MG63 (cell line): ENCODE measurements at regions not wholly inside any gene's neighbourhood (a gene's known extent, or its start where the extent isn't known, plus 50 kb on each side); places are given as distances from the start of the nearest gene placed in this dataset.

Experiments
- DNase-seq: peaks from one replicate; pipeline ENCODE4 v3.0.0-alpha.2; 2020
- H3K27me3 ChIP-seq: fragments of 250-450 bp; sonication (Bioruptor Pico); 2 replicates; pipeline ENCODE4 v1.5.1; 2020; ENCODE audit warnings: mild to moderate bottlenecking, moderate library complexity
- H3K36me3 ChIP-seq: fragments of 250-450 bp; sonication (Bioruptor Pico); 2 replicates; pipeline ENCODE4 v1.5.1; 2020; ENCODE audit warnings: mild to moderate bottlenecking, moderate library complexity
- H3K4me3 ChIP-seq: fragments of 250-450 bp; sonication (Bioruptor Pico); 2 replicates; pipeline ENCODE4 v1.5.1; 2020; ENCODE audit warnings: mild to moderate bottlenecking, moderate library complexity
- H3K9me3 ChIP-seq: fragments of 250-450 bp; sonication (Bioruptor Pico); 2 replicates; pipeline ENCODE4 v1.5.1; 2020; ENCODE audit warnings: mild to moderate bottlenecking, moderate library complexity

DNA sequence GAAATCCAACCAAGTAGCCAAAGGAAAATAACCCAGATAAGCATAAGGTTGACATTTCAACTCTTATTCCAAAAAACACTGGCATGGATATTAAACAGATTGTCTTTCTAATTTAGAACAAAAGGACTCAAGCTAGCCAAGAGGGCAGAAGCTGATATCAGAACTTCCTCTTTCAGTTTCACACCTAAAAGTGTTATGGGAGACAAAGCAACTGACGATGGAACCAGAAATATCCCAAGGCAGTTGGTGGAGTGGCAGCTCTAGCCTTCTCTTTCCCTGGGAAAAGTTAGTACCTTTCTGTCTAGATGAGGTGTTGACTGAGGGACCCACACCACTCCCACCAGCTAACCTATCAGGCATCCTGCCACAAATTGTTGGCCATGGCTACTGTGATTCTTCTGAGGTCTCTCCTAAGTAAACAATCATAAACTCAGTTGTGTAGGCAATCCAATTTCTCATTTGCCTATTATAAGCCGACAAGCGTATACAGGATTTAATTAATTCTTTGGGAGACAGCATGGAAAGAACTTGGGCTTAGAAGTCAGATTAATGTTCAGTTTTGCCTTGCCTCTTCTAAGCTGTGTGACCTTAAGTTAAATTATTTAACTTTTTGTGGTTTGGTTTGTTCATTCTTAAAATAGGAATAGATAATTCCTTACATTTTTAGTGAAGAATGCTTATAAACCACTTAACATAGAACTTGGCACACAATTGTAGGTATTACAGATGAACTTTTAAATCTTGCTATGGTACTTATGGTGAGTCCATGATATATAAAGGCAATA is 110.9 kb upstream of the ADAMTSL1 start:
- Histone ChIP-seq H3K27me3 (no peaks in the 10 kb centered on the region), H3K4me3 (no peak overlapping the region), H3K36me3 (no peaks in the 10 kb centered on the region), H3K9me3 (no peaks in the 10 kb centered on the region)
- DNase-seq, result no peak

- no peaks in the 10 kb centered on the region for H3K36me3 ChIP-seq
- no peak for DNase-seq
- no peaks in the 10 kb centered on the region for H3K9me3 ChIP-seq
- no peak overlapping the region for H3K4me3 ChIP-seq
- no peaks in the 10 kb centered on the region for H3K27me3 ChIP-seq
Observed at GRCh38 chr9:18365651-18366050, 108.3 kb upstream of the ADAMTSL1 start.

DNA sequence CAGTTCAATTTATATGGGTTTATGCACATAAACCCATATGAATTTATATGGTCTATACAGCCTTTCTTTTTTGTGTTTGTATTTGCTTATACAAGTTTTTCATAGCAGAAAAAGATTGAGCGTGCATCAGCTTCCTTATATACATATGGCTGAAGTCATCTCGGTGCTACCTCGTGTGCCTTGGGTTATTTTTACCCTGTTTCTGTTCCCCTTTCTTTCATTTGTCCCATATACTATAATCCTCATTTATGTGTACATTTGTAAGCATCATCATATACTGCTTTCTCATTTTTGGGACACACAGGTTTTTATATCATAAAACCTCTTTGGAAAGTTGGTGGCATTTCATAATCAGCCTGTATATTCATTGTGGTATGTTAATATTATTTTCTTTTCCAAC is 107.8 kb upstream of the ADAMTSL1 start:
- Histone ChIP-seq H3K27me3 (no peaks in the 10 kb centered on the region), H3K4me3 (no peak overlapping the region), H3K9me3 (no peaks in the 10 kb centered on the region), H3K36me3 (no peaks in the 10 kb centered on the region)
- DNase-seq, result no peak

DNA sequence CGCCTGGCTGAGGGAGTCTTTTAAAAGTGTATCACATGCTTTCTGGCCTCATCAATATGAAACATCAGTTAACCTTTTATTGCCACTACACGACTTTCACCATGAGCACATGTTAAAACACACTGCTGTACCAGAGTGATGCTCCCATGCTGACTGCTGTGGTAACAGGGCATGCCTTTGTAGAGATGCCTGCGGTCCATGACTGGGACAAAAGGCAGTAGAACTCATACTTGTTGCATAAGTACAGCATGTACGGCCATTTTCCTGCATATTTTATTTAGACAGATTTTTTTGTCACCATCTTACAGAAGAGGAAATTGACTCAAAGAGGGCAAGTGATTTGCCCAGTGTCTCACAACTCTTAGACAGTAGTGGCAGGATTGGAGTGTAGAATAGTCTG is 105.7 kb upstream of the ADAMTSL1 start:
- H3K36me3 ChIP-seq, result no peaks in the 10 kb centered on the region
- no peak for DNase-seq
- H3K4me3 ChIP-seq, result no peak overlapping the region
- no peaks in the 10 kb centered on the region for H3K9me3 ChIP-seq
- H3K27me3 ChIP-seq, result no peaks in the 10 kb centered on the region

GRCh38 chr9:18371141-18371540 is 102.8 kb upstream of the ADAMTSL1 start:
- H3K36me3 ChIP-seq, result no peaks in the 10 kb centered on the region
- H3K4me3 ChIP-seq, result no peak overlapping the region
- H3K27me3 ChIP-seq, result no peaks in the 10 kb centered on the region
- H3K9me3 ChIP-seq, result 0 out of 2 replicates have a peak, but pooled peaks cover 4% of the 10 kb centered on the region
- DNase-seq, result no peak

GRCh38 chr9:18371621-18372020 is 102.3 kb upstream of the ADAMTSL1 start:
- no peak for DNase-seq
- no peaks in the 10 kb centered on the region for H3K27me3 ChIP-seq

DNA sequence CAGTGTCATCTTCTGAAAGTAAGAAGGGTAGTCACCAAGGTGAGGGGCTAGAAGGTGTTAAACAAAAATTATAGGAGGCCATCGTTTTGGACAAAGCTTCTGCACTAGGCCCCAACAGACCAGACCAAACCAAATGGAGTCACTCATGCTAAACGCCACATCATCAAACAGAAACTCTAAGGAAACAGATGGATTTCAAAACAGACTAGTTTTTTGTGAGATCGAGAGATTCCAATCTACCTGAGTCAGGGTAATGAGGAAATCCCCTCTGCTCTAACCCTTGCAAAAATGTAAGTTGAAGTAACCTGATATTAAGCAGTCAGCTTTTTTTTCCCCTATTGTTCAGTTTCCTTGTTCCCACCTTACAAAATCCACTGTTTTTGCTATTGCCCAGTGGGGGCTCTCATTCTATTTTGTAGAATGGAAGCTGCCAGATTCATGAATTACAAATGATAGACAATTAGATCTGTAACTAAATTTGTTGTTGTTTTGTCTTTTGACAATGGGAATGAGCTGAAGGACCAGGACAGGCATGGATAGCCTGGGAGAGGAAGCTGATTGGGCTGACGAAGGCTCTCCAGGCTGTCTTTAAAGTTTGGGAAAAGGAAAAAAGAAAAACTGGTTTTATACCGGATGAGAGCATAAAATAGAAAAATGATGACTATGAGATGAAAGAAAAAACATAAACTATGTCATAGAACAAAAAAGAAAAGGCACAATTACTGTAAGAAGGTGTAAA is 94.7 kb upstream of the ADAMTSL1 start:
- no peak for DNase-seq
- Histone ChIP-seq H3K36me3 (no peaks in the 10 kb centered on the region), H3K27me3 (no peaks in the 10 kb centered on the region), H3K9me3 (0 out of 2 replicates have a peak, but pooled peaks cover 4% of the 10 kb centered on the region), H3K4me3 (no peak overlapping the region)

More at GRCh38 chr9:18371621-18372020, 102.3 kb upstream of the ADAMTSL1 start:
- Histone ChIP-seq H3K4me3 (no peak overlapping the region), H3K36me3 (no peaks in the 10 kb centered on the region), H3K9me3 (0 out of 2 replicates have a peak, but pooled peaks cover 4% of the 10 kb centered on the region)

DNA sequence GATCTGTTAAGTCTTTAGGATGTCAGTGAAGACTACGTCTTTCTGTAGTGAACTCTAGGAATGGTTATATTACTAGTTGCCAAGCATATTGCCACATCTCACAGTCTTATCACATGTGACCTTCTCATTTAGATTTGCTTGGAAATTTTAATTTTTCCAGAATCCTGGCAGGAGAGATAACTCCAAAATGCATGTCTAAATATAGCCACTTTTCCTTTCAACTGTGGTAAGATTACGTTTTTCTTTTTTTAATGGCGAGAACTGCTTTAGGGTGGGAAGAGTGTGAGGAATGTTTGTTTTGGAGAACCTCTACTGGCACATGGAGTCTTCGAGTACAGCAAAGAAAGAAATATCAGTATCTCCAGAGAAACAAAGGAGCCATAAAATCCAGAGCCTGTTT is 91.7 kb upstream of the ADAMTSL1 start:
- no peak for DNase-seq
- H3K36me3 ChIP-seq, result no peaks in the 10 kb centered on the region
- no peaks in the 10 kb centered on the region for H3K27me3 ChIP-seq
- no peak overlapping the region for H3K4me3 ChIP-seq
- H3K9me3 ChIP-seq, result no peaks in the 10 kb centered on the region

GRCh38 chr9:18384066-18384465 is 89.9 kb upstream of the ADAMTSL1 start:
- no peak for DNase-seq
- no peaks in the 10 kb centered on the region for H3K27me3 ChIP-seq

DNA sequence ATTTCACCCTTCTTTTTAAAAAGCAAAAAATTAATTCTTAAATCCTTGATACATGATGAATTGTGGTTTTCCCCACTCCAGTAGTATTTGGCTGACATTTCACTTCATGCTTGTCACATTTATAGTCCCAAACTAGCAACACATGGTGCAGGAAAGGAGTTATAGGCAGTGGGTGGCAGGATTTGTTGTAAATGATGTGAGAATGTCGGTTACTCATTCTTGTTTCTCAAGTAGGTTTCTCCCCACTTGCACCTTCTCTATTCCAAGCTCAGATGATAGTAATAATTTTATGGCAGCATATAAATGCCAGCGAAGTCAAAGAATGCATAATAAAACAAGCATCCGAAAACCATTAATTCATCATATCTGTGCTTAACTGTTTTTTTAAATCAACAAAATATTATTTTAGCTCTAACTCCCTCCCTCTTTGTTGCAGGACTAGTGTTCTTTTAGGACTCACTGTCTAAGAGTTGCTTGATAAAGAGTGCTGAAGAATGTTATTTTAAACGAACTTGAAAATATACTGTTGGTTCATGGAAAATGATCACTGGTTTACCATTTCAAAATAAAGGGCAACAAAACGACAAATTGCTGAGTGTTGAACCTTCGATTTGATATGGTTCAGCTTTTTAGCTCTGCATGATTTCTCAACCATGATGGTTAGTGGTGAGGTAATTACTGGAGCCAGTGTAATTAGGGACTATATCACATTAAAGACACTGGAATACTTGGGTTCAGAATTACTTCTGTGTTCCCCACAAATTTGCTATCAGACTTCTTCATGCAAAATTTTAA is 88.1 kb upstream of the ADAMTSL1 start:
- no peak overlapping the region for H3K4me3 ChIP-seq
- H3K36me3 ChIP-seq, result no peaks in the 10 kb centered on the region
- H3K27me3 ChIP-seq, result no peaks in the 10 kb centered on the region
- no peaks in the 10 kb centered on the region for H3K9me3 ChIP-seq
- DNase-seq, result no peak

More at GRCh38 chr9:18384066-18384465, 89.9 kb upstream of the ADAMTSL1 start:
- Histone ChIP-seq H3K36me3 (no peaks in the 10 kb centered on the region), H3K4me3 (no peak overlapping the region), H3K9me3 (no peaks in the 10 kb centered on the region)

GRCh38 chr9:18390393-18390792 is 83.6 kb upstream of the ADAMTSL1 start:
- no peaks in the 10 kb centered on the region for H3K9me3 ChIP-seq
- H3K36me3 ChIP-seq, result no peaks in the 10 kb centered on the region
- H3K27me3 ChIP-seq, result no peaks in the 10 kb centered on the region
- no peak overlapping the region for H3K4me3 ChIP-seq
- peak; percentile 77 for DNase-seq

GRCh38 chr9:18393340-18394130 is 80.4 kb upstream of the ADAMTSL1 start:
- H3K9me3 ChIP-seq, result no peaks in the 10 kb centered on the region
- H3K4me3 ChIP-seq, result no peak overlapping the region
- H3K36me3 ChIP-seq, result no peaks in the 10 kb centered on the region
- no peaks in the 10 kb centered on the region for H3K27me3 ChIP-seq
- peak; percentile 80 for DNase-seq

DNA sequence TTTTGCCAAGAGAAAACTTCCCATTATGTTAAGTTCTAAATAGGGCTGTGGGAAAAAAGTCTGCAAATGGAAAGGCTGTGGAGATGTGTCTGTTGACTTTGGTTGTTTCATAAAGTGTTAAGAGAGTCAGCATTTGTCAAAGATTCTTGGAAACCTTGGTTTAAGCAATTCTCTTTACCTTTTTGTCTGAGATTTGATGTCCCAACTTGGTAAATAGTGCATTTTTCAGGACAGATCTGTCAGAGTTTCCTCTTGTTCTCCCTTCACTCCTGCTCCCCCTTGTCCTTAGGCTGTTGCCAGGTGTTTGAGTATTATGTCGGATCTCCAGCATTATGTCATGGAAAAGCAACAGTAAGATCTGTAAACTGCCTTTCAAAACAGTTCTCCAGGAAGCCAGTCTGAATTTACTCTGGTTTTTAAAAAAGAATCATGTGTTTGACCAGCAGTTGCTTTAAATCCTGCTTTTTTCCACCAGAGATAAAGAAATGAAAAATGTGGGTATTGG is 79.1 kb upstream of the ADAMTSL1 start:
- no peaks in the 10 kb centered on the region for H3K36me3 ChIP-seq
- DNase-seq, result no peak

GRCh38 chr9:18396102-18396728 is 77.7 kb upstream of the ADAMTSL1 start:
- Histone ChIP-seq H3K27me3 (no peaks in the 10 kb centered on the region), H3K36me3 (no peaks in the 10 kb centered on the region), H3K9me3 (no peaks in the 10 kb centered on the region), H3K4me3 (no peak overlapping the region)
- DNase-seq, result no peak

More for the DNA sequence above, 79.1 kb upstream of the ADAMTSL1 start:
- H3K27me3 ChIP-seq, result no peaks in the 10 kb centered on the region
- H3K9me3 ChIP-seq, result no peaks in the 10 kb centered on the region
- H3K4me3 ChIP-seq, result no peak overlapping the region

- Histone ChIP-seq H3K9me3 (no peaks in the 10 kb centered on the region), H3K36me3 (no peaks in the 10 kb centered on the region), H3K27me3 (no peaks in the 10 kb centered on the region), H3K4me3 (no peak overlapping the region)
- no peak for DNase-seq
Observed at GRCh38 chr9:18397076-18397475, 76.9 kb upstream of the ADAMTSL1 start.

DNA sequence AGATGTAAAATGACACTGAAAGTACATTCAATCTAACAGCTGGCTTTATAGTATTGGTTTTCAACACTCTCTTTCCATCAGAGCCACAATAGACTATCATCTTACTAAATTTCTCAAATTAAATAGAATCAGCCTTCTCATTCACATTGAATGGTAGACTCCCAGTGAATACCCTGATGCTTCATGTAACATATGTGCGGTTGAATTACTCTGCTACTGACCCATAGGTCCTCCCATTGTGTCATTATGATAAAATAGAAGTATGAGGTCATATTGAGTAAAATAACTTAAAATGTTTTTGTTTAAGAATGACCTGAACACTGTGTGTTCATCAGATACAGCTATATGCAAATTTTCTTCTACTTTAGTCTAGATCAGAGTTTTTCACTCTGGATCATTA is 75.9 kb upstream of the ADAMTSL1 start:
- Histone ChIP-seq H3K36me3 (no peaks in the 10 kb centered on the region), H3K9me3 (no peaks in the 10 kb centered on the region)
- DNase-seq, result no peak

More for the DNA sequence above, 75.9 kb upstream of the ADAMTSL1 start:
- H3K4me3 ChIP-seq, result no peak overlapping the region
- H3K27me3 ChIP-seq, result no peaks in the 10 kb centered on the region
